CD4-positive, alpha-beta T cell treated with Interleukin-15 for 4 hours (primary cell): ENCODE measurements at regions not wholly inside any gene's neighbourhood (a gene's known extent, or its start where the extent isn't known, plus 50 kb on each side); places are given as distances from the start of the nearest gene placed in this dataset.

ENCODE experiments used
- DNase-seq: peaks from one replicate; pipeline ENCODE4 v3.0.0-alpha.2; 2020; ENCODE audit warnings: low spot score

DNA sequence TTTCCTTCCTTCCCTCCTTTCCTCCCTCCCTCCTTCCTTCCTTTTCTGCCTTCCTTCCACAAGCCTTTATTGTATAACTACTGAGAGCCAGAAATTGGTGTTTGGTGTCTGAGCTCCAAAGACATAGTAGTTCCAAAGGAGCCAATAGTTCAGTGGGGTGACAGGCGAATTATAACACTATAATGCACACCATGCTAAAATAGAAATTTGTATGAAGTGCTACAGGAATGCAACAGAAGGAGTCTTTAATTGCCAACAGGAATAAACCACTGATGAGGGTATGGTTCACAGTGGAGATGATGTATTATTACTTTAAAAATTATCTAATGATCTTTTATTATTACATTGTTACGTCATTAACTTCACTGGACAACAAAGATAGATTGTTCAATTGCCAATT lies 158.8 kb upstream of the SP8 start:
- DNase-seq, result no peak

DNA sequence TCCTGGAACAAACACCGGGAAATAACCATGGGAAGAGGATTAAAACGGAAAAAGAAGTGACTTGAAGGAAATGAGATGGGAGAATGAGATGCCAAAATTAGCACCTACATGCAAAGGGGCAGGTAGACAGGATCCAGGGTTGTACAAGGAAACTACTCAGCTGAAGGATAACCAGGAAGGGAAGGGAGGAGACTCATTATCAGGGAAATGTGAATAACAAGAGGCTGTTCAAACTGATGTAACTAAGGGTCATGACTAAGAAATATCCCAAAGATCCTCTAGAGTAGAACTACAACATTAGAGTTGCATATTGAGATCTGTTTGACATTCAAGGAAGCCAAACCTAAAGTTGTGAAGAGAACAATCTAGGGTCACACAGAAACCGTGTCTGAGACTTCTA lies 166.2 kb upstream of the SP8 start:
- no peak for DNase-seq

DNA sequence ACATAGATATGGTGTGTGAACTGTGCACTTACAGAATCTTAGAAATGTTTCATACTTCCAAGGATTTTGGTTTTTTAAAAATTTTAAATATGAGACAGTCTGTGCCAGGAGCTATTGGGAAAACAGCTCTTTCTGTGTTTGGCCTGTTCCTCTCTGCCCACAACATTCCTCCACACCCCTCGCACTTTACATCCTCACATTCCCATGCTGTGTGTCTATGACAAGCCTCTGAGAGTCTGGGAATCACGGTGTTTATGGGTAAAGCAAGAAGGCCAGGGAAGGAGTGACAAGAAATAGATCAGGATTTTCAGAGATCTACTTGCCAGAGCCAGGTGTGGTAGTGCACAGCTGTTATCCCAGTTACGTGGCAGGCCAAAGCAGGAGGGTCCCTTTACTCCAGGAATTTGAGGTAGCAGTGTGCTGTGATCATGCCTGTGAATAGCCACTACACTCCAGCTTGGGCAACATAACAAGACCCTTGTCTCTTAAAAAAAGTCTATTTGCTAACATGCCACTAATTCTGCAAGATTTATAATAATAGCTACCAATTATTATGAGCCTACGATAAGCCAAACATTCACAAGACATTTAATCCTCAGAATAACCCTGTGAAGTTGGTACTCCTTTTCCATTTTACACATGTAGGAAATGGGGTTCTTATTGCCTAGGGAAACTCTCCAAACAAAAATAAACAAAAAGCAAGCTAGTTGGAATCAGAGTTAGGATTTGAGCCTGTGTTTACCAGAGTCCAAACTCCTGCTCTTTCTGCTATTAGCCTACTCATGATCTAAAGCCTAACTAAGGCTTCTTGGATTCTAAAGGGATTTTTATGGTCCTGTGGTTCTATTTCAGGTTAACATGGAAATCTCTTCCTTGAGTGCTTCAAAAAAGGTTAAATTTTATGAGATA lies 168.3 kb upstream of the SP8 start:
- no peak for DNase-seq

DNA sequence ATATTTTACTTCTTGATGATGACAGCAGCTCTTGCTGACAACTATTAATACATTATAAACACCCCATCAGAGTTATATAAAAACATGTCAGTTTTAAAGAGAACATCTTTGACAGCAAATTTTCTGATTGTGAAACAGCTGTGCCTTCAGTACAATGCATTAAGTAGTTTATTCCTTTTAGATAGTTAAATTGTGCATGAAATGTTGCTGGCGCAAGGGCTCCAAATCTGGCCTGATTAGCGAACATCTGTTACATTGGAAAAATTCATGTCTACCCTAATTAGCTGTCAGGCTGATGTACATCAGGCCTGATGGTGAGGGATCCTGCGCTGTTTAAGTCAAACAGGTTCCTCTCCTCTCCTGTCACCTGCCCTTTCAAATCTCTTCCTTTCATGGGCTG lies 171.9 kb upstream of the SP8 start:
- DNase-seq, result no peak

DNA sequence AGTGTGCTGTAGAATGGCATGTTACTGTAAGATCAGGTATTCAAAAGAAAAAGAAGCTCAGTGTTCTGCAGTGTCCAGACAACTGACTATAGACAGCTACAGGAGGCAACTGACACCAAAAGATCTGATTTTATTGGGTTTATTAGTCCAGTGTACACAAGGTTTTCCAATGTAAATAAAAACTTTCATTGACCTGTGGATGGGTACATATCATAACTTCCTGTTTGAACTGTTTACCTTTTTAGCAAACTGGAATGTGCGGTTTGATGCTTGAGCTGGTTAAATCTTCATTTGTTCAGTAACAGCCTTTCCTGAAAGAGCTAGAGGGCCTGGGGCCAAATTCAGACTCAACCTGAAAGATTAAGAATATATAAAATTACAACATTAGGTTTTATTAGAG lies 172.6 kb upstream of the SP8 start:
- no peak for DNase-seq

DNA sequence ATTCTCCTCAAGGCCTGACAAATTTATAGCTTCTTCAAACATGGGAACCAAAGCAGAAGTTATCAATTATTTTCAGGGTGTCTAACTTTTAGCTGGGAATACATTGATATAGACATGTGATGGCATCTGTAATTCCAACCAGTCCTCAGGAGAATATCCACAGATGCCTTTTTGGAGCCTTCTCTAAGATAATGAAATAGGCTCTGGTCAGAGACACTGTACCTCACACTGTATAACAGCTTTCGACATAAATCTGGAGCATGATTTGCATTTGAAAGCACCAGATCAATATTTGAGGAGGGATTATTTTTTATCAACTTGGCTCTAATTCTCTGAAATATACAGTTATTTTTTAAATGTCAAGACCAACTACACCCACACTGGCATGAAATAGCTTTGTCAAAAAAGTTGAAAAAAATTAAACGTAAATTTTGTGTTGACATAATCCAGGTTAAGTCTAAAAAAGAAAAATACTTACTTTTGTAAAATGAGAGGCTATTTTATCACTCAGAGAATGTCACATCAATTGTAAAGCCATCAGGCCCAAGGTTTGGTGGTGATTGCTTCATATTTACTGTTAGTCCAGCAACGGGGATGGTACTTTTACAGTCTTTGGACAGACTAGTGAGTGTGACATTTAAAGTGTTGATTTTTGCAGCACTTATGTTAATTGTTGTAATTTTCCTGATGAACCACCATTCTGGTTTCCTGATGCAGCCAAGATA lies 177.0 kb upstream of the SP8 start:
- no peak for DNase-seq

DNA sequence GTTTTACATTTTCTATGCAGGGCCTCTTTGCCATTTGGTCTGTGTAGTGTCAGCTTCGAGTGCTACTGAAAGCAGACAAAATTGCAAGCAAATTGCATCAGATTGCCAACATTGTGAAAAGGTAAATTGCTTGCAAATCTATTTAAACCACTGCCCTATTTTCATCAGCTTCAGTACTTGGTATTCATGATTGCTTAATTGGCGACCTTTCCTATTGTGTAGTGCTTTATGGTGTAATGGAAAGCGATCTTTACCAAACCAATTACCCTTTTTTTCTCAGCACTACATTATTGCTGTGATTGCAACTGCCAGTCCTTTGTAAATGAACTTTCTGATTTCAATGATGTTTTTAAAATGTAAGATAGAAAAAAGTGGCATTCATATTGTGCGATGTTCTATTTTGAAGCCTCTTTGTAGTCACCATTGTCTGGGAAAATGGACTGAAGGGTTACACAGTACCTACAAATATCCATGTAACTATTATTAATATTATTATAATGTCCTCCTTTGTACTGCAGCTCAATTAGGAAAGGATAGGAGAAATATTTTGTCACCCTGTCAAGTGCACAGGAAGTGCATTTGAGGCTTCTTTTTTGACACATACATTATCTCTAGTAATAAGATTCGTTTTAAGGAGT lies 177.7 kb upstream of the SP8 start:
- DNase-seq, result no peak

DNA sequence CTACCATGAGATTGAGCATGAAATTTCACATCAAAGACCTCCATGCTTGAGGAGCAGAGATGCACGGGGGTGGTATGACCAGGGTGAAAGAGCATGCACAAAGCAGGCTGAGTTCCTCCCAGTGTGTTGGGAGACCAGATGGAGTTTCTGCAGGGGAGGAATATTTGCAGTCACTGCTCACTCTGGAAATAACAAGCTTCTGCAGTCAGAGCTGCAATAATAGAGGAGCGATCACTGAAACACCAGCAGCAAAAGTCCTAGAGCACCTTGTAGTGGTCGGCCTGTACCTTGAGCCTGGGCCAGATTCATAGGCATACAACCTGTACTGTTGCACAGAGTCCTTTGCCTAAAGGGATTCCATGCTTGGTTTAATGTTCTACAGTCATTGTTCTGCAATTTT lies 184.5 kb upstream of the SP8 start:
- DNase-seq, result no peak

DNA sequence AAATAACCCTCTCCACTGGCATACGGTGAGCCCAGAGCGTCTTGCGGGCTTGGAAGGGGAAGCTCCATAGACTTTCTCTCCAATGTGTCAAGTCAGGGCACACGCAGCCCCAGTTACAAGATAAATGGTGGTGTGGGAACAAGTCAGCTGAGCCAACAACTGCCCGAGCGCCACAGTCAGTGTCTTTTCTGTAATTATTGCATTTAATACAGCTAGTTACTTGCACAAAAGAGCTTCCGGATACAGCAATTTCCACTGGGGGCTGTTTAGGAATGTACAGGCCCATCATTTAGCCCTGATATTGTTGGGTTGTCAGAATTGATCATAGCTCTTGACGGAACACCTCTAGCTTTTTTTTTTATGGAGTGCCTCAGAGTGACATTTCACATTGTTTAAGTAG lies 193.5 kb upstream of the SP8 start:
- DNase-seq, result no peak

DNA sequence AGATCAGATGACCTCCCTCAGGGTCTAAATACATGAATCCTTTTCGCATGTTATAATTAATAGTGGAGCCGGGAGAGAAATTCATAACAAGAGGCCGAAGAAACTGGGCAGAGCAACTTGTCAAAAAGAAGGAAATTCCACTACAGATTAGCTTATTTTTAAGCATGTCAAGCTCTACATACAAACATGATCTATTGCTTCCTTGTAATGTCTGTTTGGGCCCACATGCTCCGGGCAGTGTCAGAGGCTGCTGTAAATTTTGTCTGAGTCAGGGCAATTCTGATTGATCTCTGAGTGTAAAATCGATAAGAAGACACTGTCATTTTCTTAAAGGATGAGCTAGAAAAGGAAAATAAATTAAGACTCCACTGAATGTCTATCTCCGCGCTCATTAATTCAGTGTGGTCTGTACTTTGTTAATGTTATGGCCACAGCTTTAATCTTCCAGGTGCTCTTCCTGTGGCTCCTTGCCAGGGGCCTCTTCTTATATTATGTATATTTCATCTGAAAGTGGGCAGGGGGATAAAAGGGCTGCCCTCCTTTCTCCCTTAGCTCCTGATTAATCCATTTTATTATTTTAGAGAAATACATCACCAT lies 194.1 kb upstream of the SP8 start:
- DNase-seq, result no peak

DNA sequence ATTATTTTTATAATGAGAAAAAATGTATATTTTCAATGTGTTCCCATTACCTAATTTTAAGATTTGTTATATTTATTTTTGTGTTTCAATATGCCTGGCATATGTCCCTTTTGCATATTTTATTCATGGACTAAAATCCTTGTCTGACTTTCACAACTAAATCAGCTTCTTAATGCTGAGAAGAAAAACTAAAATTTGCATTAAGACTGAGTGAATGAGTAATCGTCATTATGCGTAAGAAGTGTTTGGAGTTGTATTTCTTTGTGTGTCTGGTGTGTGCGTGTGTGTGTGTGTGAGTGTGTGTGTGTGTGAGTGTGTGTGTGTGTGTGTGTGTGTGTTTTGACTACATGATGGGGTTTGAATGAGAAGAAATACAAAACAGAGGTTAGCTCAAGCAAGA lies 201.7 kb upstream of the SP8 start:
- no peak for DNase-seq

DNA sequence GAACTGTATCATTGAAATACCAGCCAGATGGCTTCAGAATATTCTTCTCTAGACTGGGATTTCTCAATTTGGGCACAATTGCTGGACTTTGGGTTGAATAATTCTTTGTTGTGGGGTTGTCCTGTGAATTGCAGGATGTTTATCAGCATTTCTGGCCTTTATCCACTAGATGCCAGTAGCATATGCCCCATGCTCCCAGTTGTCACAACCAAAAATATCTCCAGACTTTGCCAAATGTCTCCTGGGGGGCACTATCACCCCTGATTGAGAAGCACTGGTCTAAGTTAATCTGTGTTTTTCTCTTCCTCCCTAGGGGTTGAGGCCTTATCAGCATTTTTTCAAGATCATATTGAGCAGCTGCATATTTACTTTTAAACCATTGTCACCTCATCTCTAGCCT lies 204.9 kb upstream of the SP8 start:
- DNase-seq, result no peak

DNA sequence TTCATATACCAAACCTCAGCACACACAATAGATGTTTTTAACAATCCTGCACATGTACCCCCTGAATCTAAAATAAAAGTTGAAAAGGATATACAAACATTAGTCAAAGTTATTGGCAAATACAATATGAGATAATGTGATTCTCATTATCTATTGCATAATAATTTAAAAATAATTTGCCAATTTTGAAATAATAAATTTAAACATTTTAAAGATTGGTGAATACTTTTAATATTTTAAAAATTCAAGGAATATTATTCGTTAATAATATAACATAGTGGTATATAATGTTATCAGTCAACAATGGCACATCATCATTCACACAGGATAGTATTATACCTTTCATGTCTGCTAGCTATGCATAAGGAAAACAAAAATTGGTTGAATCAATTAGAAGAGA lies 207.0 kb upstream of the SP8 start:
- DNase-seq, result no peak

DNA sequence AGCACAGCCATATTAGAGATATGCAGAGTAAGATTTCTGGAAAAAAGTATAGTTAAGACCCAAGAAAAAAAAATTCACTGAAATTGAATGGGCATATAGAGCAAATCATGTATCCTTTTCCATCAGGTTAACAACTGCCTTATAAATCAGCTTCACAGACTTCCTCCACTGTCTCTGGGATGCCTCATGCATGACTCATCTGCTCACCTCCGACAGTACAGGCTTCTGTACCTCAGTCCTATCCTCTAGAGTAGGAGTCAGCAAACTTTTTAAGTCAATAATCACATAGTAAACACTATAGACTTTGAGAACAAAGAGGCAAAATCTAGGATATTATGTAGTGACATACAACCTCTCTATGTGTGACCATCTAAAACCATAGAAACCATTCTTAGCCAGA lies 211.6 kb upstream of the SP8 start:
- DNase-seq, result no peak

DNA sequence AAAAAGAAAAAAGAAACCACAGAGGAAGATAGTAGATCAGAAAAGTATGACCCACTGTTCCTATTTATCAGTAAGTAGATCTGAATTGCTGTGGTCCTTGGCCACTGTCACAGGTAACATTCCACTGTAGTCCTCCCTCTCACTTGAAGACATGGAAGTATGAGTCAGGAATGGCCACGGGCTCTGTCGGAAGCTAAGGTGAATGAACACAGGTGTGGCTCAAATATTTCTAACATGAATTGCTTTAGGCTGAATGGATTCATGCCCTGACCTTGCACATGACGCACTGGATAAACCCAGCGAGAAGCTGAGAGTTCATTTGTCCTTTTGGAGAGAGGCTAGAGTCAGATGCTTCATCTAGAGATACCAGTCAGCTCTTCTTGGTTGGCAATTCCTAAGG lies 224.5 kb upstream of the SP8 start:
- DNase-seq, result no peak

DNA sequence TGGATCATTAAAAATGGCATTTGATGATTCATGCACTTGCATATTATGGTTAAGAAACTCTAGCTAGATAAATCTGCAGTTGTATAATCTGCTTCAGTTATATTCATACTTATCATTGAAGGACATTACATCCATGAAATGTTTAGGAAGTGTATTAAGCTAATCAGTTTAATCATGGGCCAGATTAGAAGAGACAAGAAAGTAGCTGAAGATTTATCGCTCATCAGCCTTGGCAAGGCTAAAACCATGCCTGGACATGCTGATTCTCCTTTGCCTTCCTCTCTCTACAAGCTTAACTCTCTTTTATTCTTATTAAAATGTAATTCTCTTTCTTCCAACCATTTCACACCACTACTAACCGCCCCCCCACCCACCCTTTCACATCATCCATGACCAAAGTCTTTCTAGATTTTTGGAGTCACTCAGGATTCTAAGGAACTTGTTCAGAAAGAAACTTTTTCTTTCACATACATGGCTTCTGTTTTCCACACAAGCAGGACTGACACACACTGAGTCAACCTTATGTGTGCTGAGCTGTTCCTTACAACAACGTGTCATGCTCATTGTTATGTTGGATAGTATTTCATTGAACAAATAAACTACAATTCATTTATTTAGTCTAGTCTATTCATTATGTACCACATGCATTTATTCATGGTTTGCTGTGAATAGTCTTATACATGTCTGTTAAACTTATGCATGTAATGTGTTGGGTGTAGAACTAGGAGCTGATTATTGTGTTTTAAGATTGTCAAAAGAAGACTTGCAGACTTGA lies 227.3 kb upstream of the SP8 start:
- DNase-seq, result no peak

DNA sequence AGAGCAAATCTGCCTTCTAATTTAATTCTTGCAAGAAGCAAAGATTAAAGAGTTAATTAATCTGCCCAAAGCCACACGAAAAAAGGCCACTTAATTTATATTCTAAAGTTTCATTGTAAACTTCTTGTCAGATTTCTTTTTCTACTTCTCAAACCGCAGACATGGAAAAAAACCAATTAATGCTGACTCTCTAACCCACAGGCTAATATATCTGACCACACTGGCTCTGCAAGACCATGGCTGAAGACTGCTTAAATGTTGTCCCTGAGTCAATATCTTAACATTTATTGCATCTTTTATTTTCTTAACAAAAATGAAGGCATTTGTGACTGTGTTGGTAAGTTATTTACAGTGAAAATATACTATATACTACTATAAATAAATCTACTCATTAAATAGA lies 234.0 kb upstream of the SP8 start:
- no peak for DNase-seq

DNA sequence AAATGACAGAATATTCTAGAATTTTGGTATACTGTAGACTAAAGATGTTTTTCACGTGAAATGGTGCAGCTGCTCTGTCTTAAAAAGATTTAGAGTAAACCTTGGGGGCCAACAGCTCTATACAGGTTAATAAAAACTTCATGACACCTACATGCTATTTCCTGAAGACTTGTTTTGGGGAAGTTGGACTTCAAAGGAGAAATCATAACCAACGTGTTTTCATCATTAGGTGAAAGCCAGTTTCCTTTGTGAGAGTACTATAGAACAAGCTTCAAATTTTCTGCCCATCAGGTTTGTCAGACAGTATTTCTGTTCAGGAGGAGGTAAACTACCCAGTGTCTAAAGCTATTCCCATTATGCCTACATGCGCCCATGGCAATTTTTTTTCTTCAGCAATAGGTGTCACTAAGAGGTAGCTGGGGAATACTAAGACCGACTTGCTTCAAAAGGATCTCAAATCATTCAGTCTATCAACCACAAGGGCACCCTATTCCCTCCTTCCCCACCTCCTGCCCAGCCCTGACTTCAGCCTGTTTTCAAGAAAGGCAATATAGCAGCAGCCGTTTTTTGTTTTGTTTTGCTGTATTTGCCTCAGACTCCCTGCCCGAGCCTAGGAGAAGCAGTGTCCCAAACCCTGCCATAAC lies 237.3 kb upstream of the SP8 start:
- DNase-seq, result no peak

DNA sequence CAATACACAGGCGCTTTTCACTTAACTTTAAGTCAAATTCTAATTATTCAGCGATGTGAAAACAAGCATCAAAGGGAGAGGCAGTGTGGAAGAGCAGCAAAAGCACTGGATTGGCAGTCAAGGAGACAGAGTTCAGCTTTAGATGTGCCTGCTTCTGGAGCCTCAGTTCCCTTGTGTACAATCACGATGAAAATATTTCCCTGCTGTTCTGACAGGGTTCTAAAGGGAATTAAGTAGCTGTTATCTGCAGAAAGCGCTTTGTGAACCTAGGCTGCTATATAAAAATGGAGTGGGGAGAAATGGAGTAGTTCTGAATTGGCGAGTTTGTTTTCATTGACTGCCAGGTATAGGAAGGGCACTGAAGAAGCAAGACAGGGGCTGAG lies 237.8 kb upstream of the SP8 start:
- DNase-seq, result no peak

DNA sequence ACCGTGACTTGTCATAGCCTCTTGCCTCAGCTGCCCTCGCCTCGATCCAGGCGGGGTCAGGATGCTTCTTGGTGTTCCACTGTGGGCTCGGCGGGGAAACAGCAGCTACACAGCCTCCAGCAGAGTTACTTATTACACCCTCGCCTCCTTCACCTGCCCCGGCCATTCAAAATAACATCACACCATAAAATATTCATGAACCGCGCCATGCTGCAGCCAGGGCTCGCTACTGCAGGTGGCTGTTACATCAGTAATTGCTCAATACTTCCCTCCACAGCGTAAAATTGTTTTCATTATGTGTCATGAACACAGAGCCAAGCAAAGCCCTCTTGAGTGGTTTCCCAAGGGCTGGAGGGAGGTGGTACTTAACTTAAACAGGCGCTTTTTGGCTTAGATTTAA lies 241.5 kb upstream of the SP8 start:
- DNase-seq, result no peak

DNA sequence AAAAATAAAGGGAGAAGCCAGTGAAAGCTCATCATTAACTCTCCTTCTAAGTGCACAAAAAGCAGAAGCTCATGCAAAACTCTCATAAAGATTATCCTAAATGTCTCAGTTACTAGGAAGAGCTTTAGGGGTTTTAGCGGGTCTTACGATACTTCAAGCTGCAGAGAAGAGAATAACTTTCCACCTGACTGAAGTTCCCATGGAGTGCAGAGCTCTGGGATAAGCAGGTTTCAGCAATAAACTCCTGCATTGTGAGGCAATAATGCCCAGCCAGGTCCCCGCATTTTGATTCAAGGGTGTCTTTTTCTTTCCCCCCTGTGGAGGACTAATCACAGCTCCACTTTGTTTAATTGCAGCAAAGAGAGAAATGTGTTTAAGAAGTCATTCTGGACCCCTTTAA lies 241.9 kb upstream of the SP8 start:
- no peak for DNase-seq

DNA sequence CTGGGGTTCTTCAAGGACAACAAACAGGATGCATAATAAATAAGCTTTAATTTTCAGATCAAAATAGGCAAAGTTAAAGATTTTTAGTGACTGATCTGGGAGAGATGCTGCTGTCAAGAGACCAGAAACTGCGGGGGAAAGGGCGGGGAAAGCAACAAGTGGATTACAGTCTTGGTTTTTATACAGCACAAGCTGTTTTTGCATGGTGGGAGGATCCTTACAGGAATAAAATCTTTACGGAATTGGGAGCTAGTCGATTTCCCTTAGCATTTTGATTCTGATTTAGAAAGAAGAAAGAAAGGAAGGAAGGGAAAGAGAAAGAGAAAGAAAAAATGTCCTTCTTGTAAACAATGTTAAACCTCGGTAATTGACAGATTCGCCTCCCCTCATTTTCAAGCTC lies 242.3 kb upstream of the SP8 start:
- DNase-seq, result no peak
